ENCODE measurements at regions not wholly inside any gene's neighbourhood (a gene's known extent, or its start where the extent isn't known, plus 50 kb on each side); places are given as distances from the start of the nearest gene placed in this dataset.

DNA sequence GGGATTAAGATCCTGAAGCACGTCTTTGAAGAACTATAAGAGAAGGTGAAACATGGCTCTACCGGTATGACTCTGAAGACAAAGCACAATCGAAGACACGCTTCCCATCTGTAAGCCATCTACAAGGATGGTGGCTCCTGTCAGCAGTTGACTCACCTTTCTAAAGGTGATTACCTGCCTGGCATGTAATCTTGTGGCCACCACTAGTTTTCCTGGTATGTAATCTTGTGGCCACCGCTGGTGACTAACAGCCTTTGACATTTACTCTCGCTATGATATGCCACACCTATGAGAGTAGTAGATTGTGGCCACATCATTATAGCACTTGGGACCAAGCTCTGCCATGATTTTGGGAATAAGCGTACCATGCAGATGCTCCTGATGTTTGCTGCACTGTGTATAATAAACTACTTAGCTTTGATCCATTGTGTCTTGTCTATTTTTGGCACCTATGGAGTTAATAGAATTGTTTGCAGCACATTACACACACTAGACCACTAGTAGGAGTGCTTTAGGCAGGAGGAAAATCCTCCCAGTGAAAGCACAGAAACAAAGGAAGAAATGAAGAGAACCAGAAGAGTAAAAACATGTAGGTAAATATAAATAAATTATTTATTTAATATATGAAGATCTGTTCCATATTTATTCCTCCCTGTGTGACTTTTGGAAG is 59.8 kb downstream of the VAX1 start:
- H3K4me1 Mint-ChIP-seq, result no peaks in the 10 kb centered on the region

DNA sequence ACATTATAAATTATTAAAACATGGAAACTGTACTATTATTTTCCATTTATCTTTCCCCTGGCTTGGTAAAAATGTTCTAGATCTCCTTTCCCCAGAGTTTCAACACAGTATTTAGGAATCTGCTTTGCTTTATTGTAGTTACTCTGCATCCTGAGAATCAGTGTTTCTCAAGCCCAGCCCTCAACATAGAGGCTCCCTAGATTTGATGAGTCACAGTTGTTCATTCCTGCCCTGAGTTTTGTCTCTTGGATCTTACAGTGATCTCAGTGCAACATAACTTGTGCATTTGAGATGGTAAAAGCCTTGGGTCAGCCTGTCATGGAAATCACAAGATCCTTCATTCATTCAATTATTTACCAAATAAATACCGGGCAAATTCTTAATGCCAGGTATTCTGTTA is 63.0 kb downstream of the VAX1 start:
- ATAC-seq (ENCODE audit: low read depth) (no peak), DNase-seq (no peak)
- Histone ChIP-seq H3K9ac (ENCODE audit: low read length) (no peak overlapping the region), H3K4me1 (ENCODE audit: control insufficient read depth in 2 of 2, insufficient read depth in 2 of 2, low read length in 2 of 2) (no peaks in the 10 kb centered on the region), H3K27ac (ENCODE audit: low read length in 2 of 2) (no peak overlapping the region), H2AFZ (ENCODE audit: insufficient read depth, low read depth, low read length, poor library complexity, severe bottlenecking) (no peak overlapping the region), H3K27me3 (replicated peaks in 1 of 4; ENCODE audit: control extremely low read depth in 1 of 4, control insufficient read depth in 3 of 4, insufficient read depth in 4 of 4, low read length in 3 of 4) (no peaks in the 10 kb centered on the region), H3K79me2 (ENCODE audit: control insufficient read depth, insufficient read depth, low read length) (no peaks in the 10 kb centered on the region), H3K4me2 (replicated peaks; ENCODE audit: low read depth, low read length, poor library complexity, severe bottlenecking) (no peak overlapping the region), H3K4me3 (ENCODE audit: control extremely low read depth in 1 of 5, extremely low read depth in 1 of 5, insufficient read depth in 1 of 5, low read depth in 2 of 5, low read length in 4 of 5) (no peak overlapping the region), H4K20me1 (ENCODE audit: control insufficient read depth, insufficient read depth, low read length, poor library complexity, severe bottlenecking) (no peaks in the 10 kb centered on the region), H3K36me3 (replicated peaks in 1 of 2; ENCODE audit: control extremely low read depth in 1 of 2, control insufficient read depth in 1 of 2, extremely low read depth in 1 of 2, insufficient read depth in 2 of 2, low read length in 1 of 2) (no peaks in the 10 kb centered on the region), H3K9me3 (ENCODE audit: control extremely low read depth in 1 of 3, control insufficient read depth in 2 of 3, insufficient read depth in 1 of 3, low read length in 2 of 3) (no peaks in the 10 kb centered on the region)
- no peak overlapping the region for H3K27ac Mint-ChIP-seq
- H3K9me3 Mint-ChIP-seq (ENCODE audit: insufficient read depth), result no peaks in the 10 kb centered on the region
- no peak for TF ChIP-seq EZH2 (IDR thresholded peaks at IDR 0.05; ENCODE audit: borderline replicate concordance, insufficient read depth, low read depth, low read length, poor library complexity, severe bottlenecking)
- TF ChIP-seq, protein P1, sequence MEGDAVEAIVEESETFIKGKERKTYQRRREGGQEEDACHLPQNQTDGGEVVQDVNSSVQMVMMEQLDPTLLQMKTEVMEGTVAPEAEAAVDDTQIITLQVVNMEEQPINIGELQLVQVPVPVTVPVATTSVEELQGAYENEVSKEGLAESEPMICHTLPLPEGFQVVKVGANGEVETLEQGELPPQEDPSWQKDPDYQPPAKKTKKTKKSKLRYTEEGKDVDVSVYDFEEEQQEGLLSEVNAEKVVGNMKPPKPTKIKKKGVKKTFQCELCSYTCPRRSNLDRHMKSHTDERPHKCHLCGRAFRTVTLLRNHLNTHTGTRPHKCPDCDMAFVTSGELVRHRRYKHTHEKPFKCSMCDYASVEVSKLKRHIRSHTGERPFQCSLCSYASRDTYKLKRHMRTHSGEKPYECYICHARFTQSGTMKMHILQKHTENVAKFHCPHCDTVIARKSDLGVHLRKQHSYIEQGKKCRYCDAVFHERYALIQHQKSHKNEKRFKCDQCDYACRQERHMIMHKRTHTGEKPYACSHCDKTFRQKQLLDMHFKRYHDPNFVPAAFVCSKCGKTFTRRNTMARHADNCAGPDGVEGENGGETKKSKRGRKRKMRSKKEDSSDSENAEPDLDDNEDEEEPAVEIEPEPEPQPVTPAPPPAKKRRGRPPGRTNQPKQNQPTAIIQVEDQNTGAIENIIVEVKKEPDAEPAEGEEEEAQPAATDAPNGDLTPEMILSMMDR (IDR thresholded peaks at IDR 0.05), result no peak
- intact Hi-C loops (cut with micrococcal nuclease), result no loop called here
- ChIA-PET POLR2A (no interaction called here), CTCF (no interaction called here)
- no peak overlapping the region for H3K4me3 Mint-ChIP-seq
- no CpG with 5 or more reads among the region's 1 CpG for WGBS (ENCODE audit: insufficient coverage)
- H3K27me3 Mint-ChIP-seq, result peaks cover 3% of the 10 kb centered on the region
- H3K4me1 Mint-ChIP-seq, result no peaks in the 10 kb centered on the region

More for the DNA sequence above, 59.8 kb downstream of the VAX1 start:
- Histone ChIP-seq H2AFZ (ENCODE audit: insufficient read depth, low read depth, low read length, poor library complexity, severe bottlenecking) (no peak overlapping the region), H3K9me3 (ENCODE audit: control extremely low read depth in 1 of 3, control insufficient read depth in 2 of 3, insufficient read depth in 1 of 3, low read length in 2 of 3) (no peaks in the 10 kb centered on the region), H4K20me1 (ENCODE audit: control insufficient read depth, insufficient read depth, low read length, poor library complexity, severe bottlenecking) (no peaks in the 10 kb centered on the region), H3K79me2 (ENCODE audit: control insufficient read depth, insufficient read depth, low read length) (no peaks in the 10 kb centered on the region), H3K36me3 (replicated peaks in 1 of 2; ENCODE audit: control extremely low read depth in 1 of 2, control insufficient read depth in 1 of 2, extremely low read depth in 1 of 2, insufficient read depth in 2 of 2, low read length in 1 of 2) (no peaks in the 10 kb centered on the region), H3K4me3 (ENCODE audit: control extremely low read depth in 1 of 5, extremely low read depth in 1 of 5, insufficient read depth in 1 of 5, low read depth in 2 of 5, low read length in 4 of 5) (no peak overlapping the region), H3K9ac (ENCODE audit: low read length) (no peak overlapping the region), H3K4me2 (replicated peaks; ENCODE audit: low read depth, low read length, poor library complexity, severe bottlenecking) (no peak overlapping the region), H3K4me1 (ENCODE audit: control insufficient read depth in 2 of 2, insufficient read depth in 2 of 2, low read length in 2 of 2) (no peaks in the 10 kb centered on the region), H3K27ac (ENCODE audit: low read length in 2 of 2) (no peak overlapping the region), H3K27me3 (replicated peaks in 1 of 4; ENCODE audit: control extremely low read depth in 1 of 4, control insufficient read depth in 3 of 4, insufficient read depth in 4 of 4, low read length in 3 of 4) (no peaks in the 10 kb centered on the region)
- Mint-ChIP-seq H3K9me3 (ENCODE audit: insufficient read depth) (no peaks in the 10 kb centered on the region), H3K4me3 (no peak overlapping the region), H3K27ac (no peak overlapping the region), H3K27me3 (no peaks in the 10 kb centered on the region)
- TF ChIP-seq EZH2 (IDR thresholded peaks at IDR 0.05; ENCODE audit: borderline replicate concordance, insufficient read depth, low read depth, low read length, poor library complexity, severe bottlenecking), result no peak
- TF ChIP-seq, protein P1 (IDR thresholded peaks at IDR 0.05), result no peak
- ChIA-PET CTCF (no interaction called here), POLR2A (no interaction called here)
- intact Hi-C loops (cut with micrococcal nuclease), result no loop called here
- DNase-seq (no peak), ATAC-seq (ENCODE audit: low read depth) (no peak)
- WGBS (ENCODE audit: insufficient coverage), result 83% methylated on average over 3 of the region's 7 CpGs
